Smooth muscle cell (in vitro differentiated cells): ENCODE measurements at regions not wholly inside any gene's neighbourhood (a gene's known extent, or its start where the extent isn't known, plus 50 kb on each side); places are given as distances from the start of the nearest gene placed in this dataset.
"Not testable (repeated sequence)": the region's sequence is repeated elsewhere in the genome, so short reads cannot be mapped to it uniquely, and the experiment has no call there.

ENCODE experiments used
- DNase-seq: peaks from one replicate; lab custom pipeline; 2025; ENCODE audit not compliant: unreplicated experiment; lab: John Stamatoyannopoulos, UW
- H2AFZ ChIP-seq: fragments of 200-600 bp; sonication (generic); 2 replicates; pipeline ENCODE4 v1.6.0; 2016; ENCODE audit warnings: antibody characterized with exemption, low read depth, mild to moderate bottlenecking
- H3F3A ChIP-seq: fragments of 200-600 bp; sonication (generic); 2 replicates; pipeline ENCODE4 v1.6.0; 2017; ENCODE audit warnings: antibody characterized with exemption, low read depth
- H3K27ac ChIP-seq: fragments of 200-600 bp; sonication (generic); 2 replicates; pipeline ENCODE4 v1.5.1; 2016; ENCODE audit warnings: low read depth, mild to moderate bottlenecking
- H3K27me3 ChIP-seq: fragments of 200-600 bp; sonication (generic); 2 replicates; pipeline ENCODE4 v1.6.1; 2016; ENCODE audit warnings: low read depth, mild to moderate bottlenecking
- H3K36me3 ChIP-seq: fragments of 200-600 bp; sonication (generic); 2 replicates; pipeline ENCODE4 v1.5.1; 2016; ENCODE audit warnings: low read depth
- H3K4me1 ChIP-seq: fragments of 200-600 bp; sonication (generic); 2 replicates; pipeline ENCODE4 v1.5.1; 2016; ENCODE audit warnings: low read depth
- H3K4me2 ChIP-seq: fragments of 200-600 bp; sonication (generic); 2 replicates; pipeline ENCODE4 v1.6.0; 2016; ENCODE audit warnings: mild to moderate bottlenecking
- H3K4me3 ChIP-seq: fragments of 200-600 bp; sonication (generic); 2 replicates; pipeline ENCODE4 v1.5.1; 2016; ENCODE audit warnings: mild to moderate bottlenecking
- H3K79me2 ChIP-seq: fragments of 200-600 bp; sonication (generic); 2 replicates; pipeline ENCODE4 v1.6.0; 2016; ENCODE audit warnings: low read depth, mild to moderate bottlenecking
- H3K9ac ChIP-seq: fragments of 200-600 bp; sonication (generic); 2 replicates; pipeline ENCODE4 v1.6.0; 2016; ENCODE audit warnings: low read depth
- H3K9me3 ChIP-seq: fragments of 200-600 bp; sonication (generic); replicated peaks from 2 replicates; pipeline ENCODE4 v1.5.1; 2016; ENCODE audit warnings: low read depth
- H4K20me1 ChIP-seq: fragments of 200-600 bp; sonication (generic); 2 replicates; pipeline ENCODE4 v1.6.0; 2016; ENCODE audit warnings: low read depth
- WGBS: methylation state at CpG from one replicate; pipeline ENCODE4 v1.1.7; 2016; ENCODE audit warnings: low lambda C conversion rate; 5-methylcytosine and 5-hydroxymethylcytosine counted together
- TF ChIP-seq, protein P1 (sequence below): fragments of 200-600 bp; sonication (generic); IDR thresholded peaks from 2 replicates; pipeline ENCODE4 v1.5.1; 2017; ENCODE audit warnings: borderline replicate concordance, mild to moderate bottlenecking, antibody characterized with exemption; ENCODE audit not compliant: insufficient read depth, poor library complexity, severe bottlenecking

DNA sequence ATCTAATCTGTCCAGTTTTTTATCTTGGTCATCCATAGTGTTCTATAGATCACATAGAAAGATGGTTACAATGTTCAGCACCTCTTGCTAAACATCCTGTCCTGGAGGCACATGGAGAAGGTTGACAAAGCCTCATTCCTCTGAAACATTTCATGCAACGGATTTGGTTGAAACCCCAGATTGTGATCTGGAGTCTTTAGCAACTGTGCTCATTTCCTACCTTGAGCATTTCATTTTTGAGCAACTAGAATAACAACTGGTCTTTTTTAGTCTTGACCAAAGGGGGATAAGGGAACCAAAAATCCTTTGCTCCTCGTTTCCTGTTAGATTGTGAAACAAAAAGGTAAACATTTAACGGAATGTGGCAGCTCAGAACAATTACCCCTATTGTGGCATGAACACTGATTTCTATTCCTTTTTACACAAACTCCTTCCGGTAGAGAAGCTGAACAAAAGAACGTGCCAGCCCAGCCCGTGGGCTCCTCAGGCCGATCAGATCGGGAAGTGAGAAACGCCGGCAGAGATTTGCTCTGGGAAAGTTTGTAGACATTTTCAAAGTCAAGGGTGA is 94.7 kb upstream of the ERRFI1 start:
- no peaks in the 10 kb centered on the region for H3K9me3 ChIP-seq
- H3K9ac ChIP-seq = peak overlapping the region; percentile 13
- H3K36me3 ChIP-seq = no peaks in the 10 kb centered on the region
- DNase-seq = no peak
- peak overlapping the region; percentile 99 for H3K27ac ChIP-seq
- no peak overlapping the region for H3K4me3 ChIP-seq
- no peaks in the 10 kb centered on the region for H3K79me2 ChIP-seq
- peak overlapping the region; percentile 76 for H3K4me2 ChIP-seq
- H4K20me1 ChIP-seq = no peaks in the 10 kb centered on the region
- H3K4me1 ChIP-seq = peaks cover 21% of the 10 kb centered on the region
- no peaks in the 10 kb centered on the region for H3K27me3 ChIP-seq
- peak overlapping the region; percentile 46 for H2AFZ ChIP-seq
- peaks cover 51% of the 10 kb centered on the region for H3F3A ChIP-seq
- TF ChIP-seq, protein P1, sequence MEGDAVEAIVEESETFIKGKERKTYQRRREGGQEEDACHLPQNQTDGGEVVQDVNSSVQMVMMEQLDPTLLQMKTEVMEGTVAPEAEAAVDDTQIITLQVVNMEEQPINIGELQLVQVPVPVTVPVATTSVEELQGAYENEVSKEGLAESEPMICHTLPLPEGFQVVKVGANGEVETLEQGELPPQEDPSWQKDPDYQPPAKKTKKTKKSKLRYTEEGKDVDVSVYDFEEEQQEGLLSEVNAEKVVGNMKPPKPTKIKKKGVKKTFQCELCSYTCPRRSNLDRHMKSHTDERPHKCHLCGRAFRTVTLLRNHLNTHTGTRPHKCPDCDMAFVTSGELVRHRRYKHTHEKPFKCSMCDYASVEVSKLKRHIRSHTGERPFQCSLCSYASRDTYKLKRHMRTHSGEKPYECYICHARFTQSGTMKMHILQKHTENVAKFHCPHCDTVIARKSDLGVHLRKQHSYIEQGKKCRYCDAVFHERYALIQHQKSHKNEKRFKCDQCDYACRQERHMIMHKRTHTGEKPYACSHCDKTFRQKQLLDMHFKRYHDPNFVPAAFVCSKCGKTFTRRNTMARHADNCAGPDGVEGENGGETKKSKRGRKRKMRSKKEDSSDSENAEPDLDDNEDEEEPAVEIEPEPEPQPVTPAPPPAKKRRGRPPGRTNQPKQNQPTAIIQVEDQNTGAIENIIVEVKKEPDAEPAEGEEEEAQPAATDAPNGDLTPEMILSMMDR = no peak
- 27% methylated on average over 10 of the region's 10 CpGs for WGBS

DNA sequence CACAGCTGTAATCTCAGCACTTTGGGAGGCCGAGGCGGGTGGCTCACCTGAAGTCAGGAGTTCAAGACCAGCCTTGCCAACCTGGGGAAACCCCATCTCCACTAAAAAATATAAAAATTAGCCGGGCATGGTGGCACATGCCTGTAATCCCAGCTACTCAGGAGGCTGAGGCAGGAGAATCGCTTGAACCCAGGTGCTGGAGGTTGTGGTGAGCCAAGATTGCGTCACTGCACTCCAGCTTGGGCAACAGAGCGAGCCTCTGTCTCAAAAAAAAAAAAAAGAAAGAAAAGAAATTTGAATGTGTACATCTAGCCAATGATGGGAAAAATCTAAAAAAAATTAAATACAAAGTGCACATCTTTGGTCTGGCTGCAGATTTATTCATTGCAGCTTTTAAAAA is 92.6 kb upstream of the ERRFI1 start:
- DNase-seq, H4K20me1 ChIP-seq, H3K36me3 ChIP-seq, H3K4me3 ChIP-seq, H3K9me3 ChIP-seq, H3K9ac ChIP-seq, H3K79me2 ChIP-seq, H3K27me3 ChIP-seq, H2AFZ ChIP-seq, H3K4me2 ChIP-seq: not testable (repeated sequence)
- Histone ChIP-seq H3F3A (peaks cover 51% of the 10 kb centered on the region), H3K4me1 (peaks cover 27% of the 10 kb centered on the region), H3K27ac (peak overlapping the region; percentile 76)
- WGBS = 95% methylated on average over 5 of the region's 6 CpGs

DNA sequence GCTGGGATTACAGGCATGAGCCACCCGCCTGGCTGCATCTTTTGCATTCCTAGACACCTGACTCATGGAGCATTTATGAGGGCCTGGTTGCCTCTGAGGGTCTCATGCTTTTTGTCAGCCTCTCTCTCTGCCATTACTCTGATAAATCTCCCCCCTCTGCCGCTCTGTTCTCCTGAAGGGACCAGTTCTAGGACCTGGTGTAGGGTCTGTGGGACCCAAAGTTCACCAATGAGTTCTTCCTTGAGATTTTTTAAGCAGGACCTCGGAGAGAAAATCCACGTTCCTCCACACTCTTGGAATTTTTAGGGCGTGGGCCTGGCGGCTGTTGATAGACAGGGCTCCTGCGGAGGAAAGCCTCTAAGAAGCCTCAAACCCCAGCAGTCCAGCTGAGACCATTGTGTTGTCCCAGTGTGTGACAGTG is 91.9 kb upstream of the ERRFI1 start:
- H2AFZ ChIP-seq = no peak overlapping the region
- peak overlapping the region; percentile 76 for H3K27ac ChIP-seq
- H3K9ac ChIP-seq = no peak overlapping the region
- no peaks in the 10 kb centered on the region for H3K36me3 ChIP-seq
- peaks cover 49% of the 10 kb centered on the region for H3F3A ChIP-seq
- no peaks in the 10 kb centered on the region for H3K79me2 ChIP-seq
- H3K4me3 ChIP-seq = no peak overlapping the region
- H4K20me1 ChIP-seq = no peaks in the 10 kb centered on the region
- no peaks in the 10 kb centered on the region for H3K9me3 ChIP-seq
- no peaks in the 10 kb centered on the region for H3K27me3 ChIP-seq
- TF ChIP-seq, protein P1 = no peak
- DNase-seq = no peak
- peaks cover 34% of the 10 kb centered on the region for H3K4me1 ChIP-seq
- H3K4me2 ChIP-seq = no peak overlapping the region
- WGBS = 28% methylated on average over 7 of the region's 7 CpGs

DNA sequence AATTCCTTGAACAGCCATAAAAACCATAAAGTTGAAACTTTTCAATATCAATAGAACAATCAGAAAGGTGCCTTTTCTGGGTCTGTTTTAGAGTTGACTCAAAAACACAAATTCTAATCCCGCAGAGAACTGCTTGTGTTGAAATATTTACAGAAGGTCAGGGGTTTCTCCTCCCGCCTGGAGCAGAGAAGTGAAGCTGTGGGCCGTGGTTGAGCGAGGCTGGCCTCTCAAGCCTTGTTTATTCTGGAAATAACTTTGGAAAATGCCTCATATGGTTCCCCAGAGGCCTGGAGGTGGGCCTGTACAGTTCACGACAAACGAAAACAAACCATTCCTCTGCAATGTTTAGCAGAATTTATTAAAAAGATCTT is 90.8 kb upstream of the ERRFI1 start:
- no peak overlapping the region for H2AFZ ChIP-seq
- H3F3A ChIP-seq = peaks cover 37% of the 10 kb centered on the region
- no peaks in the 10 kb centered on the region for H3K27me3 ChIP-seq
- peaks cover 27% of the 10 kb centered on the region for H3K4me1 ChIP-seq
- no peaks in the 10 kb centered on the region for H4K20me1 ChIP-seq
- peak overlapping the region; percentile 76 for H3K27ac ChIP-seq
- 9% methylated on average over 6 of the region's 6 CpGs for WGBS
- H3K4me2 ChIP-seq = peak overlapping the region; percentile 30
- H3K36me3 ChIP-seq = no peaks in the 10 kb centered on the region
- H3K9ac ChIP-seq = no peak overlapping the region
- no peaks in the 10 kb centered on the region for H3K79me2 ChIP-seq
- H3K4me3 ChIP-seq = no peak overlapping the region
- no peak for DNase-seq
- H3K9me3 ChIP-seq = no peaks in the 10 kb centered on the region
- TF ChIP-seq, protein P1 = no peak
